Stimulated activated naive CD8-positive, alpha-beta T cell treated with anti-CD3 and anti-CD28 coated beads, Interleukin-15, amount 100 ng/mL, for 72 hours (primary cell): ENCODE measurements at regions not wholly inside any gene's neighbourhood (a gene's known extent, or its start where the extent isn't known, plus 50 kb on each side); places are given as distances from the start of the nearest gene placed in this dataset.
"Not testable (repeated sequence)": the region's sequence is repeated elsewhere in the genome, so short reads cannot be mapped to it uniquely, and the experiment has no call there.

Source experiments
- ATAC-seq: fragments of 150-1000 bp; cut with Tn5 transposase; 2 replicates; pipeline ENCODE4 v1.10.0; 2021; ENCODE audit warnings: mild to moderate bottlenecking, moderate library complexity
- DNase-seq, 2 donors: peaks; one replicate each; pipeline ENCODE4 v3.0.0; 2021 to 2022
- H3K27ac Mint-ChIP-seq, 2 donors: one replicate each; pipeline ENCODE4 v1.8.0; 2022; ENCODE audit warnings: mild to moderate bottlenecking in 2 of 2, mixed read lengths in 2 of 2, moderate library complexity in 2 of 2
- H3K27me3 Mint-ChIP-seq: one replicate; pipeline ENCODE4 v1.8.0; 2022; ENCODE audit warnings: mixed read lengths
- H3K4me1 Mint-ChIP-seq: one replicate; pipeline ENCODE4 v1.8.0; 2022; ENCODE audit warnings: mild to moderate bottlenecking, mixed read lengths
- H3K4me3 Mint-ChIP-seq, 2 donors: one replicate each; pipeline ENCODE4 v1.8.0; 2022; ENCODE audit warnings: mild to moderate bottlenecking in 2 of 2, mixed read lengths in 2 of 2, moderate library complexity in 1 of 2
- H3K9me3 Mint-ChIP-seq, 2 donors: one replicate each; pipeline ENCODE4 v1.8.0; 2022; ENCODE audit warnings: mixed read lengths in 2 of 2

- not testable (repeated sequence) for DNase-seq, ATAC-seq, H3K4me1 Mint-ChIP-seq, H3K4me3 Mint-ChIP-seq, H3K27me3 Mint-ChIP-seq, H3K27ac Mint-ChIP-seq
- H3K9me3 Mint-ChIP-seq = peaks cover 0 to 18% of the 10 kb centered on the region in 2 donors
These were observed 361.0 kb upstream of the PPP2R3A start for GRCh38 chr3:135604512-135604911.

GRCh38 chr3:135618123-135618522 lies 347.4 kb upstream of the PPP2R3A start:
- Mint-ChIP-seq H3K27me3 (no peaks in the 10 kb centered on the region), H3K27ac (no peak overlapping the region), H3K4me1 (no peaks in the 10 kb centered on the region), H3K4me3 (no peak overlapping the region), H3K9me3 (peaks cover 0 to 11% of the 10 kb centered on the region in 2 donors)
- ATAC-seq = no peak
- DNase-seq = no peak

- H3K4me1 Mint-ChIP-seq = no peaks in the 10 kb centered on the region
- ATAC-seq = no peak
- H3K9me3 Mint-ChIP-seq = no peaks in the 10 kb centered on the region
These were observed 344.2 kb upstream of the PPP2R3A start for GRCh38 chr3:135621184-135621920.

GRCh38 chr3:135622215-135622614 lies 343.3 kb upstream of the PPP2R3A start:
- Mint-ChIP-seq H3K9me3 (no peaks in the 10 kb centered on the region), H3K27ac (no peak overlapping the region), H3K4me3 (no peak overlapping the region), H3K27me3 (no peaks in the 10 kb centered on the region), H3K4me1 (no peaks in the 10 kb centered on the region)
- ATAC-seq = no peak
- no peak for DNase-seq

More at GRCh38 chr3:135621184-135621920, 344.2 kb upstream of the PPP2R3A start:
- no peaks in the 10 kb centered on the region for H3K27me3 Mint-ChIP-seq
- DNase-seq = no peak
- no peak overlapping the region for H3K27ac Mint-ChIP-seq
- no peak overlapping the region for H3K4me3 Mint-ChIP-seq

- DNase-seq (no peak), ATAC-seq (no peak)
- Mint-ChIP-seq H3K4me1 (no peaks in the 10 kb centered on the region), H3K4me3 (no peak overlapping the region), H3K27me3 (no peaks in the 10 kb centered on the region), H3K27ac (no peak overlapping the region), H3K9me3 (no peaks in the 10 kb centered on the region)
These were observed 342.9 kb upstream of the PPP2R3A start for GRCh38 chr3:135622656-135623055.

- no peaks in the 10 kb centered on the region for H3K4me1 Mint-ChIP-seq
These were observed 342.0 kb upstream of the PPP2R3A start for GRCh38 chr3:135623558-135623957.

GRCh38 chr3:135627057-135627456 lies 338.5 kb upstream of the PPP2R3A start:
- ATAC-seq (no peak), DNase-seq (no peak)
- H3K27ac Mint-ChIP-seq = no peak overlapping the region
- no peaks in the 10 kb centered on the region for H3K4me1 Mint-ChIP-seq
- no peak overlapping the region for H3K4me3 Mint-ChIP-seq
- H3K9me3 Mint-ChIP-seq = no peaks in the 10 kb centered on the region
- H3K27me3 Mint-ChIP-seq = no peaks in the 10 kb centered on the region

More at GRCh38 chr3:135623558-135623957, 342.0 kb upstream of the PPP2R3A start:
- DNase-seq = no peak
- no peak for ATAC-seq
- H3K27me3 Mint-ChIP-seq = no peaks in the 10 kb centered on the region
- H3K27ac Mint-ChIP-seq = no peak overlapping the region
- H3K9me3 Mint-ChIP-seq = no peaks in the 10 kb centered on the region
- H3K4me3 Mint-ChIP-seq = no peak overlapping the region

- no peaks in the 10 kb centered on the region for H3K4me1 Mint-ChIP-seq
- ATAC-seq (no peak), DNase-seq (no peak)
- H3K9me3 Mint-ChIP-seq = peaks cover 6 to 7% of the 10 kb centered on the region in 2 donors
- H3K4me3 Mint-ChIP-seq = no peak overlapping the region
- H3K27ac Mint-ChIP-seq = no peak overlapping the region
- no peaks in the 10 kb centered on the region for H3K27me3 Mint-ChIP-seq
These were observed 335.7 kb upstream of the PPP2R3A start for GRCh38 chr3:135629701-135630408.

GRCh38 chr3:135632556-135633065 lies 332.9 kb upstream of the PPP2R3A start:
- H3K9me3 Mint-ChIP-seq = peaks cover 7% of the 10 kb centered on the region in 2 donors
- H3K27ac Mint-ChIP-seq = no peak overlapping the region
- no peak overlapping the region for H3K4me3 Mint-ChIP-seq
- no peaks in the 10 kb centered on the region for H3K27me3 Mint-ChIP-seq
- DNase-seq = no peak
- H3K4me1 Mint-ChIP-seq = no peaks in the 10 kb centered on the region
- ATAC-seq = no peak

GRCh38 chr3:135633078-135633477 lies 332.4 kb upstream of the PPP2R3A start:
- Mint-ChIP-seq H3K4me1 (no peaks in the 10 kb centered on the region), H3K27me3 (no peaks in the 10 kb centered on the region), H3K27ac (no peak overlapping the region), H3K9me3 (peaks cover 7% of the 10 kb centered on the region in 2 donors), H3K4me3 (no peak overlapping the region)
- ATAC-seq (no peak), DNase-seq (no peak)

GRCh38 chr3:135636596-135636995 lies 328.9 kb upstream of the PPP2R3A start:
- Mint-ChIP-seq H3K27me3 (no peaks in the 10 kb centered on the region), H3K4me3 (no peak overlapping the region), H3K9me3 (peaks cover 7 to 11% of the 10 kb centered on the region in 2 donors), H3K27ac (no peak overlapping the region), H3K4me1 (no peaks in the 10 kb centered on the region)
- no peak for DNase-seq
- ATAC-seq = no peak

GRCh38 chr3:135637013-135637412 lies 328.5 kb upstream of the PPP2R3A start:
- DNase-seq (no peak), ATAC-seq (no peak)
- Mint-ChIP-seq H3K27ac (no peak overlapping the region), H3K27me3 (no peaks in the 10 kb centered on the region), H3K9me3 (peaks cover 7 to 11% of the 10 kb centered on the region in 2 donors), H3K4me3 (no peak overlapping the region), H3K4me1 (no peaks in the 10 kb centered on the region)

GRCh38 chr3:135641761-135642160 lies 323.8 kb upstream of the PPP2R3A start:
- Mint-ChIP-seq H3K4me1 (no peaks in the 10 kb centered on the region), H3K27me3 (no peaks in the 10 kb centered on the region)
- ATAC-seq = no peak

GRCh38 chr3:135645541-135645940 lies 320.0 kb upstream of the PPP2R3A start:
- Mint-ChIP-seq H3K27ac (no peak overlapping the region), H3K4me3 (no peak overlapping the region), H3K4me1 (no peaks in the 10 kb centered on the region), H3K27me3 (no peaks in the 10 kb centered on the region), H3K9me3 (peaks cover 16 to 35% of the 10 kb centered on the region in 2 donors)
- ATAC-seq = no peak
- DNase-seq = no peak

More at GRCh38 chr3:135641761-135642160, 323.8 kb upstream of the PPP2R3A start:
- DNase-seq = no peak
- Mint-ChIP-seq H3K4me3 (no peak overlapping the region), H3K9me3 (peaks cover 4 to 5% of the 10 kb centered on the region in 2 donors), H3K27ac (no peak overlapping the region)

GRCh38 chr3:135646873-135647272 lies 318.7 kb upstream of the PPP2R3A start:
- H3K9me3 Mint-ChIP-seq = peaks cover 12 to 35% of the 10 kb centered on the region in 2 donors
- no peak overlapping the region for H3K27ac Mint-ChIP-seq
- DNase-seq (no peak), ATAC-seq (no peak)
- H3K4me1 Mint-ChIP-seq = no peaks in the 10 kb centered on the region
- H3K4me3 Mint-ChIP-seq = no peak overlapping the region
- no peaks in the 10 kb centered on the region for H3K27me3 Mint-ChIP-seq

- no peak overlapping the region for H3K4me3 Mint-ChIP-seq
- H3K27me3 Mint-ChIP-seq = no peaks in the 10 kb centered on the region
- no peaks in the 10 kb centered on the region for H3K4me1 Mint-ChIP-seq
- H3K9me3 Mint-ChIP-seq = peaks cover 12 to 35% of the 10 kb centered on the region in 2 donors
- DNase-seq (no peak), ATAC-seq (no peak)
- H3K27ac Mint-ChIP-seq = no peak overlapping the region
These were observed 316.2 kb upstream of the PPP2R3A start for GRCh38 chr3:135649361-135649760.
